ENCODE measurements at regions not wholly inside any gene's neighbourhood (a gene's known extent, or its start where the extent isn't known, plus 50 kb on each side); places are given as distances from the start of the nearest gene placed in this dataset.

- Histone ChIP-seq H3K4me3 (ENCODE audit: low read depth in 1 of 2, low read length in 2 of 2) (no peak overlapping the region), H3K4me1 (ENCODE audit: control insufficient read depth in 1 of 2, insufficient read depth in 2 of 2, low read length in 2 of 2) (no peaks in the 10 kb centered on the region), H3K9me3 (ENCODE audit: control insufficient read depth in 1 of 2, low read length in 2 of 2) (no peaks in the 10 kb centered on the region)
Measured at GRCh38 chr12:115121053-115121452, 437.1 kb upstream of the TBX3 start.

DNA sequence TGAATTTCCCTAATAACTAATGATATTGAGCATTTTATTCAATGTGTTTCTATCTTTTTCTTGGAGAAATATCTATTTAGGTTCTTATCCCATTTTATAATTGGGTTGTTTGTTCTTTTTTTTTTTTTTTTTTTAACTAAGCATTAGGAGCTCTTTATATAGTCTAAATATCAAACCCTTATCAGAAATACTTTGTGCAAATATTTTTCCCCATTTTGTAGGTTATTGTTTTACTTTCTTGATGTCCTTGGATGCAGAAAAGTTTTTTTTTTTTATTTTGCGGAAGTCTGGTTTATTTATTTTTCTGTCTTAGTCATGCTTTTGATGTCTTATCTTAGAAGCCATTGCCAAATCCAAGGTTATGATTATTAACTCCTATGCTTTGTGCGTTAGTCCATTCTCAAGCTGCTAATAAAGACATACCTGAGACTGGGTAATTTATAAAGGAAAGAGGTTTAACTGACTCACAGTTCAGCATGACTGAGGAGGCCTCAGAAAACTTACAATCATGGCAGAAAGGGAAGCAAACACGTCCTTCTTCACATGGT is 434.3 kb upstream of the TBX3 start:
- Histone ChIP-seq H3K27ac (ENCODE audit: low read depth, low read length) (no peak overlapping the region), H3K9me3 (ENCODE audit: control insufficient read depth in 1 of 2, low read length in 2 of 2) (no peaks in the 10 kb centered on the region), H3K36me3 (ENCODE audit: control insufficient read depth in 1 of 2, insufficient read depth in 2 of 2, low read length in 2 of 2) (no peaks in the 10 kb centered on the region), H3K4me3 (ENCODE audit: low read depth in 1 of 2, low read length in 2 of 2) (no peak overlapping the region), H3K9ac (ENCODE audit: low read depth in 1 of 2, low read length in 2 of 2) (no peak overlapping the region), H3K27me3 (ENCODE audit: control insufficient read depth in 1 of 2, insufficient read depth in 2 of 2, low read length in 2 of 2) (no peaks in the 10 kb centered on the region), H3K4me1 (ENCODE audit: control insufficient read depth in 1 of 2, insufficient read depth in 2 of 2, low read length in 2 of 2) (no peaks in the 10 kb centered on the region)

More at GRCh38 chr12:115121053-115121452, 437.1 kb upstream of the TBX3 start:
- H3K27me3 ChIP-seq (ENCODE audit: control insufficient read depth in 1 of 2, insufficient read depth in 2 of 2, low read length in 2 of 2), result no peaks in the 10 kb centered on the region
- H3K36me3 ChIP-seq (ENCODE audit: control insufficient read depth in 1 of 2, insufficient read depth in 2 of 2, low read length in 2 of 2), result no peaks in the 10 kb centered on the region
- no peak overlapping the region for H3K27ac ChIP-seq (ENCODE audit: low read depth, low read length)
- H3K9ac ChIP-seq (ENCODE audit: low read depth in 1 of 2, low read length in 2 of 2), result no peak overlapping the region

DNA sequence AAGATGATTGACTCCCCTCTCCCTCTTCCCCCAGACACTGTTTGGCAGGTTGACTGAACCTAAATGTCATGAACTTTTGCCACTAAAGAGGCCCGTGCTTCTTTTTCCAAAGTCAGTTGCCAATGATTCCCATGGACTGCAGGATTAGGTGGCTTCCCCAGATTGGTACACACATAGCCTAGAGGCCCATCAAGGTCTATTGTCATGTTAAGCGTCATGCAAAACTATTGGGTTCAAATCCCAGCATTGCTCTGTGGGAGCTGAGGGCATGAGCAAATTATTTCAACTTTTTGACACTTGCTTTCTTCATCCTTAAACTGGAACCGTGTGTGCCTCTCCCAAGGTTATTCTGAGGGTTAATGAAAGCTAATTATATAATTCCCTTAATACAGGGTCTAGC is 430.2 kb upstream of the TBX3 start:
- Histone ChIP-seq H3K27me3 (ENCODE audit: control insufficient read depth in 1 of 2, insufficient read depth in 2 of 2, low read length in 2 of 2) (no peaks in the 10 kb centered on the region), H3K36me3 (ENCODE audit: control insufficient read depth in 1 of 2, insufficient read depth in 2 of 2, low read length in 2 of 2) (no peaks in the 10 kb centered on the region), H3K4me1 (ENCODE audit: control insufficient read depth in 1 of 2, insufficient read depth in 2 of 2, low read length in 2 of 2) (peaks cover 0 to 5% of the 10 kb centered on the region in 2 donors), H3K9me3 (ENCODE audit: control insufficient read depth in 1 of 2, low read length in 2 of 2) (no peaks in the 10 kb centered on the region), H3K9ac (ENCODE audit: low read depth in 1 of 2, low read length in 2 of 2) (no peak overlapping the region), H3K4me3 (ENCODE audit: low read depth in 1 of 2, low read length in 2 of 2) (no peak overlapping the region), H3K27ac (ENCODE audit: low read depth, low read length) (no peak overlapping the region)

DNA sequence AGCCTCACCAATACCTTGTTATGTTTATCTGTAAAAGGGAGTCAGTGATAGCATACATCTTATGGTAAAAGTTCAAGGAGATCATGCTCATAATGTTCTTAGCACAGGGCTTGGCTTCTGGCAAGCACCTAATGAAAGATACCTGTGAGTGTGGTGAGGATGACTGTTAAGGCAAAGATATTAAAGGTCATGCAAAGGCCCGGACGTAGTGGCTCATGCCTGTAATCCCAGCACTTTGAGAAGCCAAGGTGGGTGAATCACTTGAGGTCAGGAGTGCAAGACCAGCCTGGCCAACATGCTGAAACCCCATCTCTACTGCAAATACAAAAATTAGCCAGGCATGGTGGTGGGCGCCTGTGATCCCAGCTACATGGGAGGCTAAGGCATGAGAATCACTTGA is 425.9 kb upstream of the TBX3 start:
- peaks cover 6 to 17% of the 10 kb centered on the region in 2 donors for H3K4me1 ChIP-seq (ENCODE audit: control insufficient read depth in 1 of 2, insufficient read depth in 2 of 2, low read length in 2 of 2)
- H3K27me3 ChIP-seq (ENCODE audit: control insufficient read depth in 1 of 2, insufficient read depth in 2 of 2, low read length in 2 of 2), result no peaks in the 10 kb centered on the region
- no peaks in the 10 kb centered on the region for H3K9me3 ChIP-seq (ENCODE audit: control insufficient read depth in 1 of 2, low read length in 2 of 2)
- no peak overlapping the region for H3K4me3 ChIP-seq (ENCODE audit: low read depth in 1 of 2, low read length in 2 of 2)
- H3K9ac ChIP-seq (ENCODE audit: low read depth in 1 of 2, low read length in 2 of 2), result no peak overlapping the region
- H3K36me3 ChIP-seq (ENCODE audit: control insufficient read depth in 1 of 2, insufficient read depth in 2 of 2, low read length in 2 of 2), result no peaks in the 10 kb centered on the region
- H3K27ac ChIP-seq (ENCODE audit: low read depth, low read length), result no peak overlapping the region

- Histone ChIP-seq H3K9me3 (ENCODE audit: control insufficient read depth in 1 of 2, low read length in 2 of 2) (no peaks in the 10 kb centered on the region), H3K4me3 (ENCODE audit: low read depth in 1 of 2, low read length in 2 of 2) (no peak overlapping the region), H3K9ac (ENCODE audit: low read depth in 1 of 2, low read length in 2 of 2) (no peak overlapping the region), H3K36me3 (ENCODE audit: control insufficient read depth in 1 of 2, insufficient read depth in 2 of 2, low read length in 2 of 2) (no peaks in the 10 kb centered on the region), H3K4me1 (ENCODE audit: control insufficient read depth in 1 of 2, insufficient read depth in 2 of 2, low read length in 2 of 2) (peaks cover 6 to 28% of the 10 kb centered on the region in 2 donors), H3K27me3 (ENCODE audit: control insufficient read depth in 1 of 2, insufficient read depth in 2 of 2, low read length in 2 of 2) (no peaks in the 10 kb centered on the region), H3K27ac (ENCODE audit: low read depth, low read length) (no peak overlapping the region)
Measured at GRCh38 chr12:115108129-115109100, 424.4 kb upstream of the TBX3 start.

GRCh38 chr12:115103884-115104883 is 420.2 kb upstream of the TBX3 start:
- no peaks in the 10 kb centered on the region for H3K36me3 ChIP-seq (ENCODE audit: control insufficient read depth in 1 of 2, insufficient read depth in 2 of 2, low read length in 2 of 2)
- H3K27me3 ChIP-seq (ENCODE audit: control insufficient read depth in 1 of 2, insufficient read depth in 2 of 2, low read length in 2 of 2), result no peaks in the 10 kb centered on the region
- H3K27ac ChIP-seq (ENCODE audit: low read depth, low read length), result no peak overlapping the region
- no peaks in the 10 kb centered on the region for H3K9me3 ChIP-seq (ENCODE audit: control insufficient read depth in 1 of 2, low read length in 2 of 2)
- no peak overlapping the region for H3K9ac ChIP-seq (ENCODE audit: low read depth in 1 of 2, low read length in 2 of 2)
- peaks cover 6 to 28% of the 10 kb centered on the region in 2 donors for H3K4me1 ChIP-seq (ENCODE audit: control insufficient read depth in 1 of 2, insufficient read depth in 2 of 2, low read length in 2 of 2)
- no peak overlapping the region for H3K4me3 ChIP-seq (ENCODE audit: low read depth in 1 of 2, low read length in 2 of 2)

GRCh38 chr12:115102450-115102849 is 418.5 kb upstream of the TBX3 start:
- Histone ChIP-seq H3K27me3 (ENCODE audit: control insufficient read depth in 1 of 2, insufficient read depth in 2 of 2, low read length in 2 of 2) (no peaks in the 10 kb centered on the region), H3K9ac (ENCODE audit: low read depth in 1 of 2, low read length in 2 of 2) (no peak overlapping the region), H3K9me3 (ENCODE audit: control insufficient read depth in 1 of 2, low read length in 2 of 2) (no peaks in the 10 kb centered on the region), H3K4me1 (ENCODE audit: control insufficient read depth in 1 of 2, insufficient read depth in 2 of 2, low read length in 2 of 2) (peaks cover 0 to 15% of the 10 kb centered on the region in 2 donors), H3K36me3 (ENCODE audit: control insufficient read depth in 1 of 2, insufficient read depth in 2 of 2, low read length in 2 of 2) (no peaks in the 10 kb centered on the region), H3K27ac (ENCODE audit: low read depth, low read length) (no peak overlapping the region), H3K4me3 (ENCODE audit: low read depth in 1 of 2, low read length in 2 of 2) (no peak overlapping the region)

- no peak overlapping the region for H3K9ac ChIP-seq (ENCODE audit: low read depth in 1 of 2, low read length in 2 of 2)
- H3K4me3 ChIP-seq (ENCODE audit: low read depth in 1 of 2, low read length in 2 of 2), result no peak overlapping the region
- H3K4me1 ChIP-seq (ENCODE audit: control insufficient read depth in 1 of 2, insufficient read depth in 2 of 2, low read length in 2 of 2), result peaks cover 0 to 15% of the 10 kb centered on the region in 2 donors
- H3K9me3 ChIP-seq (ENCODE audit: control insufficient read depth in 1 of 2, low read length in 2 of 2), result no peaks in the 10 kb centered on the region
- H3K27ac ChIP-seq (ENCODE audit: low read depth, low read length), result no peak overlapping the region
- no peaks in the 10 kb centered on the region for H3K27me3 ChIP-seq (ENCODE audit: control insufficient read depth in 1 of 2, insufficient read depth in 2 of 2, low read length in 2 of 2)
- H3K36me3 ChIP-seq (ENCODE audit: control insufficient read depth in 1 of 2, insufficient read depth in 2 of 2, low read length in 2 of 2), result no peaks in the 10 kb centered on the region
Measured at GRCh38 chr12:115101520-115101919, 417.5 kb upstream of the TBX3 start.

DNA sequence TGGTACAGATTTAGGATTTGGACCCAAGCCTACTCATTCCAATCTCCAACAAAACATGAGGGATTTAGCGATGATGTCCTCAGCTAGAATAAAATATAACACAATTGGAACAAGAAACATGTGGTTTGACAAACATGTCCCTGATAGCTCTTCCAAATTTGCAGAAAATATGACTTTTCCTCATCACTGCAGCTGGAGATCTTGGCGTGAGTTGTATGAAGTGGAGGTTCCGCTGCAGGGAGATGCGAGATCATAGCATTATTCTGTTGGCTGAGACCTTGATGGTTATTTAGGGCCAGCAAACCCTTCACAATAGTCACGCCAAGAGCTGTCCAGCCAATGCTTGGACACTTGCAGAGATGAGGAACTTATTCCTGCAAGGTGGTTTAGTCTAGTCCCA is 413.4 kb upstream of the TBX3 start:
- H3K27ac ChIP-seq (ENCODE audit: low read depth, low read length), result no peak overlapping the region

More for the DNA sequence above, 413.4 kb upstream of the TBX3 start:
- Histone ChIP-seq H3K4me3 (ENCODE audit: low read depth in 1 of 2, low read length in 2 of 2) (no peak overlapping the region), H3K36me3 (ENCODE audit: control insufficient read depth in 1 of 2, insufficient read depth in 2 of 2, low read length in 2 of 2) (no peaks in the 10 kb centered on the region), H3K9ac (ENCODE audit: low read depth in 1 of 2, low read length in 2 of 2) (no peak overlapping the region), H3K27me3 (ENCODE audit: control insufficient read depth in 1 of 2, insufficient read depth in 2 of 2, low read length in 2 of 2) (no peaks in the 10 kb centered on the region), H3K9me3 (ENCODE audit: control insufficient read depth in 1 of 2, low read length in 2 of 2) (no peaks in the 10 kb centered on the region), H3K4me1 (ENCODE audit: control insufficient read depth in 1 of 2, insufficient read depth in 2 of 2, low read length in 2 of 2) (peaks cover 9 to 17% of the 10 kb centered on the region in 2 donors)
